ENCODE measurements at regions not wholly inside any gene's neighbourhood (a gene's known extent, or its start where the extent isn't known, plus 50 kb on each side); places are given as distances from the start of the nearest gene placed in this dataset.
"Not testable (repeated sequence)": the region's sequence is repeated elsewhere in the genome, so short reads cannot be mapped to it uniquely, and the experiment has no call there.

DNA sequence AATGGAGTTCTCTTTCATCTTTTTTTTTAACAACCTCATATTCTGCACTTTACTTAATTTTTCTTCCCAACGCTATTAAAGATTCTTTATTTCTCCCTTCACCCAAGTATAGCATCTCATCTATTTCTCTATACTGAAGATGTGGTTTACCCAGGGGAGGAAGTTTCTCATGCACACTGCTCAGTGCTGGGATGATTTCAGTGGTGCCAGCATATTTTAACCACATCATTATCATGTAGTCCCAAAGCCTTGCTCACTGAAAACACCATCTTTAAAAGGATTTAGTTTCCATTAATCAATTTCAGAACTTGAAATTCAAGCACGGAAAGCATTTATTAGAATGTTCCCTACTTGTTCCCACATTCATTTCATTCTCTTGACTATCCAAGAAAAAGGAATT, 725.7 kb downstream of the USP25 start:
- no peak for DNase-seq (ENCODE audit: extremely low read depth in 1 of 2, low read depth in 1 of 2)

DNA sequence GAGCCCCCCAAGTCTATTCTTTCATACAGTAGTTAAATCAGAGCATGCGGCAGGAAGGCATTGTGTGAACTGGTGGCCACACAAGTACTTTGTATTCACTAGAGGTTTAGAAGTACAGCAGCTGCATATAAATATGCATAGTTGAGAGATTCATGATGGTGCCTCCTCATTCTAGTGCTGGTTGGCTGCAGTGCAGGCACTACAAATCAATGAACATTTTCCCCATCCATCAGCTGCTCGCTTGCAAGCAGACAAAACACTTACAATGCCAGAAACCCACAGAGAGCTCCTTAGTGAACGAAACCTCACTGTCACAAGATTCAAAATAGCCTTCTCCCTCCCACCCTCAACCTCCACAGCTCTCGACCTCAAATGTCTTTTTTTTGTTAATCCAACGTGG, 726.2 kb downstream of the USP25 start:
- no peak for DNase-seq (ENCODE audit: extremely low read depth in 1 of 2, low read depth in 1 of 2)

DNA sequence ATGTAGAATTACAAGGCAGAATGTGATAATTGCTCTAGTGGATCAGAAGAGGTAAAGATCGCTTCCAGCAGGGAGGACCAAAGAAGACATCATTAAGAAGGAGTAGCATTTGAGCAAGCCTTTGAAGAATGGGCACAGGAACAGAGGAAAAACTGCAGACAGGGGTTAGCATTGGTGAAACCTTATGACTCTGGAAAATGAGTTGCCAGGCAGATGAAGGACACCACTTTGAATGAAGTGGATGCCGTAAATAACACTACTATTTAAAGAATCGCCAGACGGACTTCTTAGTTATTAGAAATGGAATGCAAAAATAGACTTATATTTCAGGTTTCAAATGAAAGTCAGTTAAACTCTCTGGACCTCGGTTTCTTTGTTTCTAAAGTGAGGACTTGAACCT, 727.7 kb downstream of the USP25 start:
- DNase-seq (ENCODE audit: extremely low read depth in 1 of 2, low read depth in 1 of 2), result no peak

DNA sequence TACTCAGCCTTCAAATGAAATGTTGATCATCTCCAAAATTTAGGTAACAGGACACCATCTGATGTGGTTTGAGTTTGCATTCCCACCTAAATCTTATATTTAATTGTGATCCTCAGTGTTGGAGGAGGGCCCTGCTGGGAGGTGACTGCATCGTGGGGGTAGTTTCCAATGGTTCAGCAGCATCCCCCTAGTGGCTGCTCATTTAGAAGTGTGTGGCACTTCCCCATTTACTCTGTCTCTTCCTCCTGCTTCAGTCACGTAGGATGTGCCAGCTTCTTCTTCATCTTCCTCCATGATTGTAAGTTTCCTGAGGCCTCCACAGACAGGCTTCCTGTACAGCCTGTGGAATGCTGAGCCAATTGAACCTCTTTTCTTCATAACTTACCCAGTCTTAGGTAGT, 731.2 kb downstream of the USP25 start:
- DNase-seq (ENCODE audit: extremely low read depth in 1 of 2, low read depth in 1 of 2), result no peak

DNA sequence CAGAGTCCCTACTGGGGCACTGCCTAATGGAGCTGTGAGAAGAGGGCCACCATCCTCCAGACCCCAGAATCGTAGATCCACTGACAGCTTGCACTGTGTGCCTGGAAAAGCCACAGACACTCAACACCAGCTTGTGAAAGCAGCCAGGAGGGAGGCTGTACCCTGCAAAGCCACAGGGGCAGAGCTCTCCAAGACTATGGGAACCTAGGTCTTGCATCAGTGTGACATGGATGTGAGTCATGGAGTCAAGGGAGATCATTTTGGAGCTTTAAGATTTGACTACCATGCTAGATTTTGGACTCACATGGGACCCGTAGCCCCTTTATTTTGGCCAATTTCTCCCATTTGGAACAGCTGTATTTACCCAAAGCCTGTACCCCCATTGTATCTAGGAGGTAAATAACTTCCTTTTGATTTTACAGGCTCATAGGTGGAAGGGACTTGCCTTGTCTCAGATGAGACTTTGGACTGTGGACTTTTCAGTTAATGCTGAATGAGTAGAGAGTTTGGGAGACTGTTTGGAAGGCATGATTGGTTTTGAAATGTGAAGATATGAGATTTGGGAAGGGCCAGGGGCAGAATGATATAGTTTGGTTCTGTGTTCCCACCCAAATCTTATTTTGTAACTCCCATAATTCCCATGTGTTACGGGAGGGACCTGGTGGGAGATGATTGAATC, 734.6 kb downstream of the USP25 start:
- DNase-seq (ENCODE audit: extremely low read depth in 1 of 2, low read depth in 1 of 2), result not testable (repeated sequence)

DNA sequence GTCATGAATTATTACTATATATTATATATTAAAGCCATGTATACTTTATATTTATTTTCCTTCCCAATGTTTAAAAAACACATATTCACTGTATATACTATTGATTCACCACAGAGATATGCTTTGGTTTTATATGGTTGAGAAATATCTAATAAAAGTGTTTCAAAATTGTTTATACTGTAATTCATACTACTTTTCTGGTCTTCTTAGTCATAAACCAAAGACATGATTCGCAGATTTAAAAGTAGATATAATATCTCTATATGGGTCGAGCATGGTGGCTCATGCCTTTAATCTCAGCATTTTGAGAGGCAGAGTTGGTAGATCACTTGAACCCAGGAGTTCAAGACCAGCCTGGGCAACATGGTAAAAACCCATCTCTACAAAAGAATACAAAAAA, 738.4 kb downstream of the USP25 start:
- no peak for DNase-seq (ENCODE audit: extremely low read depth in 1 of 2, low read depth in 1 of 2)

DNA sequence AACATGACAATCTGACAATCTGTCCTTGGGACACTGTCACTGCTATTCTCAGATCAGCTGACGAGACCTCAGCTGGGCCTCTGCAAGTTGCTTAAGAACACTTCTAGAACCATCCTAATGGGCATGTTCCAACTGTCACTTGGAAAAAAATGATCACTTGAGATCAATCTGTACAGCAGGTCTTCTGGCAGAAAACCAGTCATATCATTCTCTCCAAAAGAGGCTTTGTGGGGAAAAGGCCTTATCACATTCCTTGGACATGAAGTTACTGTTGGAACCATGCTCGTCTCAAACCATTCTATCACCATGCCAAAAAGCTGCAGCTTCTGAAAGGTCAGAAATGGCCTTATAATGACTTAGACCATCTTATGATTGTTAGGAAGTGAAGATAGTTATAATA, 744.2 kb downstream of the USP25 start:
- DNase-seq (ENCODE audit: extremely low read depth in 1 of 2, low read depth in 1 of 2), result no peak

DNA sequence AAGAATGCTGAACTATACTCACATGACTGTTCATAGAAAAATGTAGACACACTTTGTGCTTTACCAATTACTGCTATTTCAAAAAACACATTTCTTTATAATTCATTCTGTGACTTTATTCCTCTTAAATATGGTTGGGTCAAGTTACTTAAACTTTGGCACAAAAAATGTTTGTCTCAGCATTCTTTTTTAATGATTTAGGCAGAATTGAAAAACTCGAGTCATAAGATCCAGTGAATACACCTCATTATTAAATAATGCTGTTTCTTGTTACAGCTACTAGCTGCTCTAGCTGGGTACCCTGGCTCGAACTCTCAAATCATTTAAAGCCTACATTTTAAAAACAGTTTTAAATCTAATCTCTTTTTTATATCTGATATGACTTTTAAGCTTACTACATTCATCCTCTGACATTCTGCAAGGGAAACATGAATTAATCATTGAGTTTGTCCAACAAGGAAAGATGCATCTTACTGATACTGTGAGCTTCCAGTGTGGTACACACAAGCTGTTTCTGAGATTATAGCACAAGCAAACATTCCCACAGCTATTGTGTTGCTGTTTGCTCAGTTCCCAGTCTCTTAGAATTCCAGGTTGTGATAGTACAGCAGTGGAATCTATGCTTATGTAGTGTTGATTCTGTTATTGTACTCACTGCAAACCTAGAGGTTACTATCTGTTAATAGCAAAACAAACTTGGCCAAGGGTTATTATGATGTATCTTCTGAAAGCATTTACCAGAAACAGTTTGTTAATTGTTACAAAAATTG, 746.5 kb downstream of the USP25 start:
- DNase-seq (ENCODE audit: extremely low read depth in 1 of 2, low read depth in 1 of 2), result no peak

DNA sequence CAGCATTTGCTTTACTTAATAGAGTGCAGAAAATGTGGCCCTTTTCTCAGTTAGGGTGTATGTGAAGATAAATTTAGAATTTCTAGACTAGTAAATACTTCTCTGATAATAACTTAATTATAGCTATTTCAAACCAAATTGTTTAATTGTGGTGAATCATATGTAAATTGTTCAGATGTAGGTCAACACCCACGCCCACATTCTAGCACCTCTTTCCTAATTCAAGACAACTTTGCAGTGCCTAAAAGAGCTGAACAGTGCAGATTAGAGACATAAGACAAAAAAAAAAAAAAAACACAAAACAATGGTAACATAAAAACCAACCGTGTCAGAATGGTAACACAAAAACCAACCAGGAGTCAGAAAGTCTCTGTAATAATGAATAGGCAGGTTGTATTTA, 758.3 kb downstream of the USP25 start:
- DNase-seq (ENCODE audit: extremely low read depth in 1 of 2, low read depth in 1 of 2), result no peak

DNA sequence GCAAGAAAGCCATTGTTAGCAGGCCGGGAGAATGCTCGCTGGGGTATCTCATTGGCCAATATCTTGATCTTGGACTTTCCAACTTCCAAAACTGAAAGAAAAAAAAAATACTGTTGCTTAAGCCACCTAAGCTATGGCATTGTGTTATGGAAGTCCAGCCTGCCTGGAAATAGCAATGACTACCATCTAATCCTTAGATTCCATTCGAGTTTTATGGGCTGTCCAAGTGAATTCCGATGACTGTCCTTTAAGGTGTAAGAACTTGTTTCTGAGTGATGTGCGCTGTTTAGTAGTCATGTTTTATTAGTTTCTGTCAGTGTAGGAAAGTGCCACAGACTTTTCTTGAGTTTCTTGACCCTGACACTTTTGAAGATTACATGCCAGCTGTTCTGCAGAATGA, 762.6 kb downstream of the USP25 start:
- no peak for DNase-seq (ENCODE audit: extremely low read depth in 1 of 2, low read depth in 1 of 2)

DNA sequence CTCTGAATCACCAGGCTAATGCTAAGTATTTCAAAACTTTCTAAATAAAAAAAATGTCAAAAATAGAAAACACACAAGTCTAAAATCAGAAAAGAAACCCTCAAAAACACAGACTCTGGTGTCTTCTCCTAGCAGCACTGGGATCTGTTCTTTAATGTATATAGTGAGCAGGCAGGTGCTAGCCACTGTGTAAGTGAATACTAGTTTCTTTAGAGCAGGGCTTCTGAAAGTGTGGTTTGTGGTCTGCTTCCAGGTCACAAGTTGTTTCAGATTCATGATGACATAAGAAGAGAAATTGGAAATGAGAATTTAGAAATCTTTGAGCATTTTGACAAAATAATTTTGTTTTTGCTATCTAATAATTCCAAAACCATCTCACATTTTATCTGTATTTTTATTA, 763.1 kb downstream of the USP25 start:
- no peak for DNase-seq (ENCODE audit: extremely low read depth in 1 of 2, low read depth in 1 of 2)

DNA sequence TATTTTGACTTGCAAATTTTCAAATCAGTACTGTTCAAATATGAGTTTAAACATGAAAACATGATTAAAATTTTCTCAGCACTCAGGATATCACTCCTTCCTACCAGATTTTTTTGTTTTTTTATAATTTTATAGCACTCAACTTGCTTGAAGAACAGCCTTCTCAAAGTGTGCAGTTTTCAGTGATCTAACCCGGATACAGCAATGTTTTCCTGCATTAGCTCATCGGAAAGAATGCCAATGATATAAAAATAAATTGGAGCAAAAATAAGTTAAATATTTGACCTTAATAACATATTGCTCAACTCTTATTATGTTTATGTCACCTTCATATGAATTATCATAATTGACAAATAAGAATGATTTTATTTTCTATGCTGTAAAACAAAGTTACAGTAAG, 766.8 kb downstream of the USP25 start:
- DNase-seq (ENCODE audit: extremely low read depth in 1 of 2, low read depth in 1 of 2), result no peak

DNA sequence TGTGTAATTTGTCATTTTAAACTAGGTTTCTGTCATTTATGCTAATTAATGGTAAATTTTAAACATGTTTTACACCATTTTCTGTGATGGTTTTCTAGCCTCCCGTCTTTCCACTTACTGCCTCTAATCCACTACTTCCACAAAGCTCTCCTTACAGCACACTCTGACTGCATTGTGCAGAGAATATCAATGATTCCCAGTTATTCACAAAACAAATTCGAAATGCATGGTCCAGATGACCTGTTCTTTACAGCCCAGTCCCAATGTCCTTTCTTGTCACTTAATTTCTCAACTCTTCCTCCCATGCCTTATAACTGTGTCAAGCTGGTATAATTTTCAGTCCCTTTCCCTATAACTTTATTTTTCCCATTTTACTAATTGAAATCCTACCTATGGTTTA, 770.5 kb downstream of the USP25 start:
- DNase-seq (ENCODE audit: extremely low read depth in 1 of 2, low read depth in 1 of 2), result no peak

DNA sequence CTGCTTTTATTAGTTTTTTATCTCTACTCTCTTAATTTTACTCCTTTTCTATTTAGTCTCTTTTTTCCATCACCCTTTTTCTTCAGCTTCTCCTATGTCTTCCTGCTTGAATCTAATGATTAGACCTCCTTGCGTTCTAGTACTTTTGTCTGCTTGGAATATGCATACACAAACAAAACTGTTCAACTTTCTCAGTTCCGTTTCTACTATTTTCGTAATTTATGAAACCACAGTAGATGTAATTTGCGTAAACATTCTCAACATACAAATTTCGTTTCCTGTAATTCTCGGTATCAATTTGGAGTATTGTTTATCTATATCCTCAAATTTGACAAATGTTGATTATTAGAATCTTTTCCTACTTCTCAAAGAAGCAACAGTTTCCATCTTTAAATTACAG, 772.5 kb downstream of the USP25 start:
- DNase-seq (ENCODE audit: extremely low read depth in 1 of 2, low read depth in 1 of 2), result no peak

DNA sequence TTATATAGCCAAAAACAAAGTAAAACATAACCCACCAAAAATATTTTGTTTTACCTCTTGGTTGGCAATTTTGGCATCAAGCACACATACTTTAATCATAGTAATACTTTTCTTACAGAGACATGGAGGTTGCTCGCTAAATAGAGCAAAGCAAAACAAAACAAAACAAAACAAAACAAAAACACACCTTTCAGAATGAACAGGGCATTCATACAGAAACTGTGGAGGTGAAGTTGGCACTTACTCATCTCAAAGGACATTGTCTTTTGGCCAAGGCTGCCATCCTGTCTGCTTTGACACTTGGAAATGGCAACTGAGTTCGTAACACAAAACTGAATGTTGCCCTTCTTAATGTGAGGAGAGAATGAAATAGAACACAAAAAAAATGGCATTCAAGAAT, 773.1 kb downstream of the USP25 start:
- DNase-seq (ENCODE audit: extremely low read depth in 1 of 2, low read depth in 1 of 2), result no peak

DNA sequence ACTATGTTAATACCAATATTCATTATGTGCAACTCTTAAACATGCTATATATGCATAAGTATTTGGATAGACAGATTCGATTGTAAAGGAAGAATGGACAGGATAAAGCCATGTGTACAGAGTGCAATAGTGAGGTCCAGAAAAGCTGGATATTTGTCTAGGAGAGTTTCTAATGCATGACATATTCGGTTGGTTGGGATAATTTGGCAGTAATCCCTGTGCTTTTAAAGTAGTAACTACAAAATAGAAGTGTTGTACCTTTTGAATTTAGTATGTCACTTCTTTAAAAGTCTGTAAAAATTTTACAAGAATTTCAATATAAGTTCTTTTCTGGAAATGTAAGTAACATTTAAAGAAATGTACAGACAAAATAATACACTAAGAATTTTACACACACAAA, 774.5 kb downstream of the USP25 start:
- no peak for DNase-seq (ENCODE audit: extremely low read depth in 1 of 2, low read depth in 1 of 2)

DNA sequence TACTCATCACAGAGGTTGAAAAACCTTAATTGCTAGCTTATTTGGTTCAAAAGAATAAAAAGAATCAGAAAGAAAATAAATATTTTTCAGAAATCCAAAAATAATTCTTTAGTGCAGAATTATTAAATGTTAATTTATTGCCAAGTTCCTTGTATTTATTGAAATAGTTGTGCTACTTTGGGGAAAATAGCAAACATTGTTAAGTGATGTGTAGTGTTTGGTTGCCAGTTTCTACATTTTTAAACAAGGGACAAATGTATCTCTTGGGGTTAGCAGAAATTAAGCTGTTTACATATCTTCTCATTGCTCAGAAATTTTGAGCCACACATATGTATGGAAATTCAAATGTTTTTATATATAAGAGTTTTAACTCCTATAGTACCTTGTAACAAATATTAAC, 775.0 kb downstream of the USP25 start:
- DNase-seq (ENCODE audit: extremely low read depth in 1 of 2, low read depth in 1 of 2), result no peak

DNA sequence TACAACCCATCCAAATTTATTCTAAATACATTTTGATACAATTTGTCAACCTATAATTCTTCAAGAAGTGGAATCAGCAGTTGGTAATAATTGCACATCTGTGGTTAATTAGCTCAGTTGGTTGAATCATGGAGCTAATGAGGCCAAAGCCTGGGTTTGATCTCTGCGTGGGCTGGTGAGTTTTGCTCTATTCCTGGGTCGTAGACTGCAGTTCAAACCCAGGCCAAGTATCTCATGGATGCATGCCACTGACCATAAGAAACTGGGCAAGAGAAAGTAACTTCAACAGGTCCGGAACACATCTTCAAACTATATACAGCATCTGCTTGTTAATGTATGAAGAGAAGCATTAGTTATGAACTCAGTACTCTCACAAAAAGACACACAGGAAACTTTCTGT, 779.7 kb downstream of the USP25 start:
- DNase-seq (ENCODE audit: extremely low read depth in 1 of 2, low read depth in 1 of 2), result no peak

DNA sequence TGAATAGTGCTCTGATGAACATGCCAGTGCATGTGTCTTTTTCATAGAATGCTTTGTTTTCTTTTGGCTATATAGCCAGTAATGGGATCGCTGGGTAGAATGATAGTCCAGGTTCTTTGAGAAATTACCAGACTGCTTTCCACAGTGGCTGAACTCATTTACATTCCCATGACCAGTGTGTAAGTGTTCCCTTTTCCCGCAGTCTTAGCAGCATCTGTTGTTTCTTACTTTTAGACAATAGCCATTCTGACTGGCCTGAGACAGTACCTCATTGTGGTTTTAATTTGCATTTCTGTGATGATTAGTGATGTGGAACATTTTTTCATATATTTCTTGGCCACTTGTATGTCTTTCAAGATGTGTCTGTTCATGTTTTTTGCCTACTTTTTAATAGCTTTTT, 784.5 kb downstream of the USP25 start:
- no peak for DNase-seq (ENCODE audit: extremely low read depth in 1 of 2, low read depth in 1 of 2)

DNA sequence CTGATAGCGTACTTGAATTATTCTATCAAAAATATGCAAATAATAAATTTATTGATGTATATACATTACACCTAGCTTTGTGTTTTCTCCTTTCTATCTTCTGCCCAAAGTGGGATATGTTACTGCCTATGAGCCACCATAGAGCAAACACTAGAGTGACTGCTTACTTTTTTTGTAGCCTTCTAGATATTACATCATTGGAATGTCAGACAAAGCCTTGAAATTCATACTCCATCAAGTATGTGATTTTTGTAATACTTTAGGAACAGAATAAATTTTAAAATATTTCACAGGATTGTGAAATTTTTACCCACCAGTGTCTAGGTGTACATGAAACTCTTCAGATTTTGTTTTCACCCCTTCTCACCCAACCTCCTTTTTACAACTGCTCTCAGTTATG, 787.6 kb downstream of the USP25 start:
- no peak for DNase-seq (ENCODE audit: extremely low read depth in 1 of 2, low read depth in 1 of 2)

DNA sequence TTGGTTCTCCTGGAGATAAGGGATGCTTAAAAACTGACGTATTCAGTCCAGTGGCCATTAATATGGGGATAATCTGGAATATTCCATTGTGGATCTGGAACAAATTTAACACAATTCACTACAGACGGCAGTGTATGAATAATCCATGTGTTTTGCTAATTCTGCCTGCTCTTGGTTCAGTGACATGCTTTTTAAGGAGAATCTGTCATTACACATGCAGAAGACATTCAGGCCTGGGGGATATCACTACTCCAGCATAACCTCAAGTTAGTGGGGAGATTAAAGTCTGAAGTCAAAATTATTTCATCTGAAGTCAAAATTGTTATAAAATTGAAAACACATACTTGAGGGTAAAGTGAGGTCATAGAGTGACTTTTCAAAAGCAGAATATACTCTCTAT, 789.3 kb downstream of the USP25 start:
- DNase-seq (ENCODE audit: extremely low read depth in 1 of 2, low read depth in 1 of 2), result no peak

DNA sequence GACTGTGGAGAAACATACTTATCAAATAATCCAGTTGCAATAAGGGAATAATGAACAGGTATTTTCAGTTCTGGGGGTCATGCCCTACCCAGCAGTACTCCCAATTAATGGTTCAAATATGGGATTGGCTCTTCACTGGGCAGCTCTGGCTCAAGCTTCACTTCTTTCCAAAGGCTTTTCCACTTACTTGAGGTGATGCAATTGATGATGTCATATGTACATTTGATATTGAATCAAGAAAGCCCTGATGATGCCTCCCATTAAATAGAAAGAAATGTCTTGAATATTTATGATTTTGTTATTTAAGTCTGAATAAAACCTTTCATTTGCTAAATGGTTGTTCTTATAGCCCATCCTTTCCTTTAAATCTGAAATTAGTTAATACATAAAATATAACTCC, 789.9 kb downstream of the USP25 start:
- no peak for DNase-seq (ENCODE audit: extremely low read depth in 1 of 2, low read depth in 1 of 2)

DNA sequence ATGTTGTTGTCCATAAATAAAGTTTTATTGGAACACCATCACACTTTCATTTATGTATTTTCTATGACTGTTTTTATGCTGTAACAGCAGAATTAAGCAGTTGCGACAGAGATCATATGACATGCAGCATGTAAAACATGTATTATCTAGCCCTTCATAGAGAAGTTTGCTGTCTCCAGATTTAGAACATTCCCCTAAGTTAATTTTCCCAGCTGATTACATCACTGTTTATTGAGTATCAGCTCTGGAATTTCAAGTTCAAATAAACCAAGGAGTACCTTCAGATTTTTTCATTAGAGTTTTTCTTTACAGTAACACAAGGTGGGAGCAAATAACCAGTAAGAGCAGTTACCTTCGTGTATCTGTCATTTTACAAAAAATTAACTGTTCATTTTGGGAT, 792.8 kb downstream of the USP25 start:
- DNase-seq (ENCODE audit: extremely low read depth in 1 of 2, low read depth in 1 of 2), result no peak

Data from activated CD8-positive, alpha-beta memory T cell treated with anti-CD3 and anti-CD28 coated beads for 1 hour (primary cell).